ENCODE measurements at regions not wholly inside any gene's neighbourhood (a gene's known extent, or its start where the extent isn't known, plus 50 kb on each side); places are given as distances from the start of the nearest gene placed in this dataset.

- TF ChIP-seq, protein P1, sequence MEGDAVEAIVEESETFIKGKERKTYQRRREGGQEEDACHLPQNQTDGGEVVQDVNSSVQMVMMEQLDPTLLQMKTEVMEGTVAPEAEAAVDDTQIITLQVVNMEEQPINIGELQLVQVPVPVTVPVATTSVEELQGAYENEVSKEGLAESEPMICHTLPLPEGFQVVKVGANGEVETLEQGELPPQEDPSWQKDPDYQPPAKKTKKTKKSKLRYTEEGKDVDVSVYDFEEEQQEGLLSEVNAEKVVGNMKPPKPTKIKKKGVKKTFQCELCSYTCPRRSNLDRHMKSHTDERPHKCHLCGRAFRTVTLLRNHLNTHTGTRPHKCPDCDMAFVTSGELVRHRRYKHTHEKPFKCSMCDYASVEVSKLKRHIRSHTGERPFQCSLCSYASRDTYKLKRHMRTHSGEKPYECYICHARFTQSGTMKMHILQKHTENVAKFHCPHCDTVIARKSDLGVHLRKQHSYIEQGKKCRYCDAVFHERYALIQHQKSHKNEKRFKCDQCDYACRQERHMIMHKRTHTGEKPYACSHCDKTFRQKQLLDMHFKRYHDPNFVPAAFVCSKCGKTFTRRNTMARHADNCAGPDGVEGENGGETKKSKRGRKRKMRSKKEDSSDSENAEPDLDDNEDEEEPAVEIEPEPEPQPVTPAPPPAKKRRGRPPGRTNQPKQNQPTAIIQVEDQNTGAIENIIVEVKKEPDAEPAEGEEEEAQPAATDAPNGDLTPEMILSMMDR (conservative IDR thresholded peaks at IDR 0.05; ENCODE audit: low read length) = no peak
- no peak overlapping the region for H3K4me3 ChIP-seq (ENCODE audit: low read length)
- DNase-seq (ENCODE audit: low read depth) = no peak
Observed at GRCh38 chr15:77825546-77825945, 192.8 kb upstream of the LINGO1 start.

DNA sequence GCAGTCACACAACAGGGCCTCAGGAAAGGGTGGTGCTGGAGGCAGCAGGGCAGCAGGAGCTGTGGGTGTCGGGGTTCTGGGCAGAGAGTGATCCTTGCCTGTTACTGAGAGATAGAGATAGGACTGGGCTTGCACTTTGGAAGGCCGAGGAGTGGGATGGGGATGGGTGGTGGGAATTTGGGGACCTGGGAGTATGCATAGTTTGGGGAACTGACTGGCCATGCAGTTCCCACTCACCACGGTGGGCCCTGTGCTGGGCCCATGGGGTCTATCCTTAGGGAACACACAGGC lies 192.5 kb upstream of the LINGO1 start:
- TF ChIP-seq, protein P1 (conservative IDR thresholded peaks at IDR 0.05; ENCODE audit: low read length) = no peak
- no peak for DNase-seq (ENCODE audit: low read depth)
- no peak overlapping the region for H3K4me3 ChIP-seq (ENCODE audit: low read length)

GRCh38 chr15:77824361-77825251 lies 191.9 kb upstream of the LINGO1 start:
- no peak overlapping the region for H3K4me3 ChIP-seq (ENCODE audit: low read length)
- TF ChIP-seq, protein P1 (conservative IDR thresholded peaks at IDR 0.05; ENCODE audit: low read length) = no peak
- no peak for DNase-seq (ENCODE audit: low read depth)

DNA sequence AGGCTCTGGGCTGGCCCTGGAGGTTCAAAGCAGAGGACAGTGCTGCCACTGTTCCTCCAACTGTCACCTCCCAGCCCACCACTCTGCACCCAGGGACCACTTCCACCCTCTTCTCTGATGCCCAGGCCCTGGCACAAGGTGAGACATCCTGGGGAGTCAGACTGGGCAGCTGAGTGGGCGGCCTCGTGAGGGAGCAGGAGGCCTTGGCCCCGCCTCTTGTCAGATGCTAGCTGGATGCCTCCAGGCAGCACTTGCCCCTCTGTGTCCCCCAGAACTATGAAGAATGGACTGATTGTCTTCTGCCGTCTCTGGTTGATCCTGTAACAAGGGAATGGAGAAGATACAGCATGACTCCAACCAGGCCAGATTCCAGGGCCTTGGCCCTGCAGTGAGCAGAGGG lies 191.0 kb upstream of the LINGO1 start:
- no peak for DNase-seq (ENCODE audit: low read depth)
- no peak overlapping the region for H3K4me3 ChIP-seq (ENCODE audit: low read length)
- TF ChIP-seq, protein P1 (conservative IDR thresholded peaks at IDR 0.05; ENCODE audit: low read length) = no peak

DNA sequence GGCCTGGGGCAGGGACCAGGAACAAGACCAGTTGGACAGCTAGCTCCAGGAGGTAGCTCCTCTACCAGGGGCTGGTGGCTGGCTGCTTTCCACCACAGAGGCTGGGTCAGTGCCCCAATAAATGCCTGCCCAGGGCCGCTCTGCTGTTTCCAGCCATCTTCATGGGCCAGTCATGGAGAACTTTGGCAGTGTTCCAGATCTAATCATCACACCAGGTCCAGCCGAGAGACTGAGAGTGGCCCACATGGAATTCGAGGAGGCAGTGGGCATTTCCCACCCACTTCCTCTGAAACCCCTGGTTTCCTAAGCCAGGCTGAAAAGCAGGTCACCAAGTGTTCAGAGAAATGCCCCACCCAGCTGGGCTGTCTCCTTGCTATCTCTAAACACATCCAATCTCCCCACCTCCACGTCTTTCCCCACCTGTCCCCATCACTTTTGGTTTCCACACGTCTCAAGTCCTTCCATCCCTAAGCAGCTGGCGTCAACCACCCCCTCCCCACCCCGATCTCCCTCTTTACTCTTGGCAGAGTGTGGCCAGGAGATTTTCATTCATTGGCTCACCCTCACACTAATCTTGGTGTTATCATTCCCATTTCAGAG lies 190.0 kb upstream of the LINGO1 start:
- DNase-seq (ENCODE audit: low read depth) = no peak
- TF ChIP-seq, protein P1 (conservative IDR thresholded peaks at IDR 0.05; ENCODE audit: low read length) = no peak
- no peak overlapping the region for H3K4me3 ChIP-seq (ENCODE audit: low read length)

- no peak overlapping the region for H3K4me3 ChIP-seq (ENCODE audit: low read length)
- no peak for DNase-seq (ENCODE audit: low read depth)
- TF ChIP-seq, protein P1 (conservative IDR thresholded peaks at IDR 0.05; ENCODE audit: low read length) = no peak
Observed at GRCh38 chr15:77821959-77822256, 189.2 kb upstream of the LINGO1 start.
